ENCODE measurements at regions not wholly inside any gene's neighbourhood (a gene's known extent, or its start where the extent isn't known, plus 50 kb on each side); places are given as distances from the start of the nearest gene placed in this dataset.

DNA sequence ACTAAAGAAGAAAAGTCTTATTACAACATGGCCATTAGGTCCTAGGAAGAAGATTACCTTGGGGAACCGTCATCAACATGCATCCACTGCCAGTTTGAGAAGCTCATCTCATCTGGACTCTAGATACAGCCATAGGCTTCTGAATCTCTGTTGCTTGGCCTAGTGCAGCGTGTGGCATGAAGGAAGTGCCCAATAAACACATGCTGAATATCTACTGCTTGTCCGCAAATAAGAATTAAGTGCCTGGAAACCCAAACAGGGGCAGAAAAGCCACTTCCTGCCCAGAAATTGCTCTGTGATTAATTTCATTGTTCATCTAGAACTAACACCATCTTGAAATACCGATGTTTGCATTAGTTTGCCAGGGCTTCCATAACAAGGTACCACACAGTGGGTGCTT lies 241.1 kb upstream of the KLF3 start:
- no peaks in the 10 kb centered on the region for H3K4me1 ChIP-seq
- intact Hi-C loops (cut with DNase I), result no loop called here
- no peaks in the 10 kb centered on the region for H3K9me3 ChIP-seq
- H3K36me3 ChIP-seq, result no peaks in the 10 kb centered on the region
- no peak overlapping the region for H3K4me3 ChIP-seq
- DNase-seq, result no peak
- no peak overlapping the region for H3K27ac ChIP-seq
- H3K27me3 ChIP-seq (ENCODE audit: low read depth), result no peaks in the 10 kb centered on the region
- TF ChIP-seq, protein P1, sequence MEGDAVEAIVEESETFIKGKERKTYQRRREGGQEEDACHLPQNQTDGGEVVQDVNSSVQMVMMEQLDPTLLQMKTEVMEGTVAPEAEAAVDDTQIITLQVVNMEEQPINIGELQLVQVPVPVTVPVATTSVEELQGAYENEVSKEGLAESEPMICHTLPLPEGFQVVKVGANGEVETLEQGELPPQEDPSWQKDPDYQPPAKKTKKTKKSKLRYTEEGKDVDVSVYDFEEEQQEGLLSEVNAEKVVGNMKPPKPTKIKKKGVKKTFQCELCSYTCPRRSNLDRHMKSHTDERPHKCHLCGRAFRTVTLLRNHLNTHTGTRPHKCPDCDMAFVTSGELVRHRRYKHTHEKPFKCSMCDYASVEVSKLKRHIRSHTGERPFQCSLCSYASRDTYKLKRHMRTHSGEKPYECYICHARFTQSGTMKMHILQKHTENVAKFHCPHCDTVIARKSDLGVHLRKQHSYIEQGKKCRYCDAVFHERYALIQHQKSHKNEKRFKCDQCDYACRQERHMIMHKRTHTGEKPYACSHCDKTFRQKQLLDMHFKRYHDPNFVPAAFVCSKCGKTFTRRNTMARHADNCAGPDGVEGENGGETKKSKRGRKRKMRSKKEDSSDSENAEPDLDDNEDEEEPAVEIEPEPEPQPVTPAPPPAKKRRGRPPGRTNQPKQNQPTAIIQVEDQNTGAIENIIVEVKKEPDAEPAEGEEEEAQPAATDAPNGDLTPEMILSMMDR (IDR thresholded peaks at IDR 0.05), result no peak
- ATAC-seq, result no peak

DNA sequence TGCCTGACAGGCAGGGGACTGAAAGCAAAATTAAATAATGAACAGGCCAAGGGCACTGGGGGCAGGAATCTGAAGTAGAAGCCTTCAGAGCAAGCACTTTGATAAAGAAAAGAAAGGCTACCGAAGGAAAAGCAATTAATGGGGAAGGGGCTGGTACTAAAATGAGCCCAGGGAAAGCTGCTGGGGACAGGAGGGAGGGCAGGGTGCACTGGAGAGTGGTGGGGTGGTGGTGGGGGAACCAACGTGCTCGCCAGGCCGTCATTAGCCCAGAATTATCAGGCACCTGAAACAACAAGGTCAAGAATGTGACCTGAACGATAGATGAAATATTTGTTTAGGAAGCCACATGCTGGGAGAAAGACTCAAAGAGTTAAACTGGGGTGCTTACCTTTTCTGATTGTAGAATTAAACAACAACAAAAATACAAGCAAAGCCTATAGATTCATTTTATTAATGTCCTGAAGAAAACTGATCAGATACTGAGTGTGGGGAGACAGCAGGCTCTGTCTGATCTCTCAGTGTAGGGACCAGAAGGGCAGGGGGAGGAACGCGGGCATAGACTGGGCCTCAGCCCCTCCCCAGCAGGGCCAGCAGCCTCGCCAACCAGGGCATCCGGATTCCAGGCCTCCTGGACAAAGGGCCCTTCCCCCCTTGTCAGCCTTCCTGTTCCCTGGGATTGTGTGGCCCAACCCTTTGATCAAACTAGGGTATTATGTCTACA lies 239.7 kb upstream of the KLF3 start:
- DNase-seq (no peak), ATAC-seq (peak; percentile 28 to 56)
- Histone ChIP-seq H3K27ac (no peak overlapping the region), H3K4me1 (no peaks in the 10 kb centered on the region), H3K27me3 (ENCODE audit: low read depth) (no peaks in the 10 kb centered on the region), H3K9me3 (no peaks in the 10 kb centered on the region), H3K4me3 (no peak overlapping the region), H3K36me3 (no peaks in the 10 kb centered on the region)
- intact Hi-C loops (cut with DNase I), result no loop called here
- TF ChIP-seq, protein P1 (IDR thresholded peaks at IDR 0.05), result no peak

GRCh38 chr4:38426532-38426931 lies 237.5 kb upstream of the KLF3 start:
- TF ChIP-seq, protein P1 (IDR thresholded peaks at IDR 0.05), result no peak
- ATAC-seq, result no peak
- intact Hi-C loops (cut with DNase I), result no loop called here

DNA sequence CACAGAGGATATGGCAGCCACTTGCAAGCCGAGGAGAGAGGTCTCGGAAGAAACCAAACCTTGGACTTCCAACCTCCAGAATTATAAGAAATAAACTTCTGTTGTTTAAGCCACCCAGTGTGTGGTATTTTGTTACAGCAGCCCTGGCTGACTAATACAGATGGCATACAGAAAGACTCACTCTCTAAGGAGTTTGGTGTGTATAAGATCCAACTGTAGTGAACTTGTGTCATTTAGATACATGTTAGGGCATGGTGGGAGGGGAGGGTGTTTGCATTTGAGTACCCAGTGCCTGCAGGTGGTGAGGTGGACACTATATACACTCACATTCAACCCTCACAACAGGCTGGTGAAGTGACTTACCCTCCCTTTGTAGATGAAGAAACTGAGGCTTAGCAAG lies 233.2 kb upstream of the KLF3 start:
- Histone ChIP-seq H3K9me3 (no peaks in the 10 kb centered on the region), H3K4me3 (no peak overlapping the region), H3K27ac (no peak overlapping the region), H3K36me3 (no peaks in the 10 kb centered on the region), H3K4me1 (no peaks in the 10 kb centered on the region), H3K27me3 (ENCODE audit: low read depth) (no peaks in the 10 kb centered on the region)
- DNase-seq, result no peak
- TF ChIP-seq, protein P1 (IDR thresholded peaks at IDR 0.05), result no peak
- intact Hi-C loops (cut with DNase I), result no loop called here
- ATAC-seq, result no peak

More at GRCh38 chr4:38426532-38426931, 237.5 kb upstream of the KLF3 start:
- Histone ChIP-seq H3K36me3 (no peaks in the 10 kb centered on the region), H3K9me3 (no peaks in the 10 kb centered on the region), H3K4me1 (no peaks in the 10 kb centered on the region), H3K27me3 (ENCODE audit: low read depth) (no peaks in the 10 kb centered on the region), H3K27ac (no peak overlapping the region), H3K4me3 (no peak overlapping the region)
- DNase-seq, result no peak

DNA sequence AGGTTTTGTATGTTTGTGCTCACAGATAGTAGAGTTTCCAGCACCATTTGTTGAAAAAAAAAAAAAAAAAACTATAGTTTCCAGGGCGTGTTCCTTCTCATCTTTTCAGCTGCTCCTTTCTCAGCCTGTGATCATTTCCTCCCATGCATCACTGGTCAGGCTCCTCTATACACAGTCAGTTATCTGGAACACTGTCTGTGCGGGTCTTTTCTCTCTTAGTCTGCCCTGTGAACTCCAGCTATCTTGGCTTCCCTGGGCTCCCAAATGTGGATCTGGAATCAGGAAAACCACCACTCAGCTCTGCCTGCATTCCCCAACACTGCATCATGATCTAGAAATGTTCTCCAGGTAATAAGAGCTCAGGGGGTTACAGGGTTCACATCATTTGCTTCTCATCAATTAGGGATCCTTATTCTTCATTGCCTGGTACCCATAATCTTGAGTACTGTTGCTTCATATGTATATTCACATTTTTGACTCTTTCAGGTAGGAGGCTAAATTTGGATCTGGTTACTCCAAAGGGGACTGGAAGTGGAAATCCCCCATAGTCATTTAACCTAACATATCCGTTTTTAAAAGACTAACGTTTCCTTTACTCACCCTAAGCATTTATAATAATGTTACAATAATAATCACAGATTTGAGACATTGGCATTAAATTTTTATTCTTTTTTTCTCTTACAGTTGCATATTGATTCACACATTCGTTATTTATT lies 221.8 kb upstream of the KLF3 start:
- Histone ChIP-seq H3K27me3 (ENCODE audit: low read depth) (no peaks in the 10 kb centered on the region), H3K27ac (no peak overlapping the region), H3K4me3 (no peak overlapping the region), H3K4me1 (no peaks in the 10 kb centered on the region), H3K9me3 (peaks cover 13% of the 10 kb centered on the region), H3K36me3 (no peaks in the 10 kb centered on the region)
- TF ChIP-seq, protein P1 (IDR thresholded peaks at IDR 0.05), result no peak
- DNase-seq (no peak), ATAC-seq (no peak)
- intact Hi-C loops (cut with DNase I), result no loop called here

Data from lower lobe of right lung (tissue), 2 donors.